ENCODE measurements at regions not wholly inside any gene's neighbourhood (a gene's known extent, or its start where the extent isn't known, plus 50 kb on each side); places are given as distances from the start of the nearest gene placed in this dataset.

DNA sequence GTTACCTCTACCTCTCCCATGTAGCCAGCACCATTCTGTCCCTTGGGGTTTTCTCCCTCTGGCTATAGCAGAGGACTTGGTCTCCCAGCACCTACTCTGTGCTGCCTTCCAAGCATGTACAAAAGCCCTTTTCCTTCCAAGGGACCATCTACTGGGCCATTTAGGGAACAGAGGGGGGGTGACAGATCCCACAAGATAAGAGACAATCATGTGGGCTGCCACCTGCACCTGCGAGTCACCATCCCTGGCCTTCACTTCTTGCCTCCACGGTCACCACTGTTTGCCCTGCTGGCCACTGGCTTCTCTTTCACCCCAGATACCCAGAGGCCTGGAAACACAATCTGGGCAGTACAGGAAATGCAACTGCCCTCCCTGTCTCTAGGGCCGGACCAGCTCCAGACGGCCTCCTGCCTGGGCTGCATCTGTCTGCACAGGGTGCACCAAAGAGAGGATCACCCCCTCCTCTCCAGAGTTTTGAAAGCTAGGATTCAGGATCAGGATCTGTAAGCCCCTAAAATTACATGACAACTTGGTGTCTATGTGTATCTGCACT is 160.8 kb upstream of the NECTIN1 start:
- no peak for DNase-seq (ENCODE audit: low read depth in 4 of 4, low spot score in 1 of 4)

DNA sequence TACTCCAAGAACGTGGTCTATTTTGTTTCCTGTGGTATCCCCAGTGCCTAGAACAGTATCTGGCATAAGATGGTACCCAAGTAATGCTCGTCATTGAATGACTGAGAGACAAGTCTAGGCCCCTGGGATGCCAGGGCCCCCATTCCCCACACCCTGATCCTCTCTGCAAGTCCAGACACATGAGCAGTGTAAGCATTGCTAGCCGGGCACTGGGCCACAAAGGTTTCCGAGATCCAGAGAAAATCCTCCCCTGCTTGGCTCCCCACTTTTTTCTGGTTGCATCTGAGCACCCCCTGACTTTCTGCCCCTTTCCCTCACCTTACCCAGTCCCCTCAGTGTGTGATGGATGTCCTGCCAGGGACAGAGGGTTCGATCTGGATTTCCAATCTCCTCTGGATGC is 160.1 kb upstream of the NECTIN1 start:
- no peak for DNase-seq (ENCODE audit: low read depth in 4 of 4, low spot score in 1 of 4)

DNA sequence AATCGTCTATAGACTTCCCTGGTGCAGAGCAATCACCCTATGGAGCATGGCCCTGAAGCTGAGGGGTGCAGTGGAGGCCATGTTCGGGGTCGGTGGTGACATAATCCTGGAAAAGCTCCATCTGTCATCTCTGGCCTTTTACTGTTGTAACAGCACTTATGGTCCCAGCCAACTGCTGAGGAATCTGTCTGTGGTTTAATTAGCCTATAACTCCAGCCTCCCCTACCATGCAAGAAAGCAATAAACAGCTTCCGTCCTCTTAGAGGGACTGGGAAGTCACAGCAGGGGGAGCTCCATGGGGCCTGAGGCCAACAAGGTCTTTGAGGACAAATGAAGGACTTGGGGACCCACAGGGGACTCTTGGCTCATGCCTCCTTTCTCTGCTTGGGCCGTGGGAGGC is 159.1 kb upstream of the NECTIN1 start:
- DNase-seq (ENCODE audit: low read depth in 4 of 4, low spot score in 1 of 4) = no peak

DNA sequence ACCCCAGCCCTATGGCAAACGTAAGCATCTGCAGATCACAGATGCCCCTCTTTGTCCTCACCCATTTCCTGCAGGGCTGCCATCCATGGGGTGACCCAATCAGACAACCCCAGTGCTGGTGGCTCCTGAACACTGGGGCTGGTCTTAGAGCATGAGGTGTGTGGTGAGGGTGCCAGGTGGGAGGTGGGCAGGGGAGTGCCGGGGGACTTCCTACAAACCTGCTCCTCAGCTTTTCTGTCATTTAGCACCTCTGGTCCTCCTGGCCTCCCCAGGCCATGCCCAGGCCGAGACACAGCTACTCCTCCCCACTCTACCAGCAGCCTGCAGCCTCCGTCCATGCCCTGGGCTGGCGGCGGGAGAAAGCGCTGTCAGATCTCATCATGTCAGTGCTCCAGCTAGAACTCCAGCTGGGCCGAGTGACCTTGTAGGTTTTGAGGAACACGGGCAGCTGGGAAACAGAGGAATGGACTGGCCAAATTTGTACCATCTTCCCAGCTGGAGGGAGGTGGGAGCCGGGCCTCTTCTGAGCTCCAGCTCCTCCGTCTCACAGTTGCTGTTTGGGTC is 157.7 kb upstream of the NECTIN1 start:
- no peak for DNase-seq (ENCODE audit: low read depth in 4 of 4, low spot score in 1 of 4)

DNA sequence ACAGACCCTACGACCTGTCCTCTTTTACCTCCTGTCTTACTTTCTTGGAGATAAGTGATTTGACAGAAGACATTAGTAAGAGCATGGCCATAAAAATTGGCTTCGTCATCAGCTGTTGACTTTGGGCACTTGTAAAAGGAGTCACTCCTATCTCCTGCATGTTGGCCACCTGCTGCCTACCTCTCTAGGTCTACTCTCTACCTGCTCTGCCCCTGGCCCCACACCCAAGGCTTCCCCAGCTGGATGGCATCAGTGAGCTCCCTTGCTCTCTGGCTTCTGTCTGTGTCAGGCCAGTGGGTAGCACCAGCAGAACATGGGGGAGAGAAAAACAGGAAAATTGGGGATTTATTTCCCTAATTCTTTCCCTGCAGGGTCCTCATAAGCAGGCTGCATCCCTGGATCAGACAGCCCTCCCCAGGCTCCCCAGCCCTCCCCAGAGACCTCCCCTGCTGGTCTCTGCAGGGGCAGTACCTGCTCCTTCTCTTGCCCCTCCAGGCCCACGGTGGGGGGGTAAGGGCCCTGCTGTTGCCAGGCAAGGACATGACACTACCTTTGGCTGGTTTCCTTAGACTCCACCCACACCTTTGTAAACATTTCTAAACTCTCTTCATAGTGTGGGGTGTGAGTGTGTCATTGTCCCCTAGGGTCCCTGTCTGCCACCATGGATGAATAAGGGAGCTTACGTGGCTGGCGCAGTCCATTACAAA is 157.0 kb upstream of the NECTIN1 start:
- DNase-seq (ENCODE audit: low read depth in 4 of 4, low spot score in 1 of 4) = no peak

DNA sequence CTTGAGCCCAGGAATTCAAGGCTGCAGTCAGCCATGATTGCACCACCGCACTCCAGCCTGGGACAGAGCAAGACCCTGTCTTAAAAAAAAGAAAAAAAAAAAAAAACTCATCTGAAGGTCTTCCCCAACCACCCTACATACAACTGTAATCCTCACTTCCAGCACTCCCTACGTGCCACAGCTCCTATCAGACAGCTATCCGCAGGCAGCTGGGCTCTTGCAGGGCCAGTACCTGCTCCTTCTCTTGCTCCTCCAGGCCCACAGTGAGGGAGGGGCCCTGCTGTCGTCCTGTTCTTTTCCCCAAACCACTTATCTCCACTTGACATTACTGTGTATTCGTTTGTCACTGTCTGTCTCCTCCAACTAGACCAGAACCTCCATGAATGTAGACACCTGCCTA is 156.1 kb upstream of the NECTIN1 start:
- no peak for DNase-seq (ENCODE audit: low read depth in 4 of 4, low spot score in 1 of 4)

DNA sequence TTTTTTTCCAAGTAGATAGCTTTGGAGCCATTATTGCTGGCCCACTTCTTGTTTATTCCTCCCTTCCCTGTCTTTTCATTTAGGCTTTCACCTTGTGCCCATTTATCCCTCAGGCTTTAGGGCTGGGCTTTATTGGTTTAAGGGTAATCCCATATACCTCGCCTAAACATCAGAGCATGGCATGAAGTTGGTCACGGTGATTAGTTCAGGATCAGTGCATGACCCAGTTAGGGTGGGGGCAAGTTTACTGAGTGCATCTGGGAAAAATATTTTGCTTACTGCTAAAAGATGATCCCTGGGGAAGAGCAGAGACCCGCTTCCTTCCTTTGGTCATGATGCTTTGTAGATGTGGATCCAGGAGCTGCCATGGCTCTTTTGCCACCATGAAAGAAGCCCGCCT is 153.3 kb upstream of the NECTIN1 start:
- DNase-seq (ENCODE audit: low read depth in 4 of 4, low spot score in 1 of 4) = no peak

DNA sequence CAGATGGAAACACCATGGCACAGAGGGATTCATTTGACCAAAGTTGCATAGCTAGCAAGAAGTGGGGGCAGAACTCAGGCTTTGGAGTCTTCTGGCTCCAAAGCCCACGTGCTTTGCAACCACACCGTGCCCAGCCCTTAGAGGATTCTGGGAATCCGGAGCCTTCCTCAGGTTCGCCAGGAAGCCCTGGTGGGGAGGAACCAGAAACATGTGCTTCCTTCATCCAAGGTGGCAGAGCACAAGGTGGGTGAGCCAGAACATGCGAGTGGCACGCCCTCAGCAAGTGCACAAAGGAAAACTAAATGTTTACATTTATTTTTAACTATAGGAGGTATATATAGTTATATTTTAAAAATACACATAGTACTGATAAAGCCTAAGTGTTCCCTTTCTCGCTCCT is 151.9 kb upstream of the NECTIN1 start:
- DNase-seq (ENCODE audit: low read depth in 4 of 4, low spot score in 1 of 4) = no peak

DNA sequence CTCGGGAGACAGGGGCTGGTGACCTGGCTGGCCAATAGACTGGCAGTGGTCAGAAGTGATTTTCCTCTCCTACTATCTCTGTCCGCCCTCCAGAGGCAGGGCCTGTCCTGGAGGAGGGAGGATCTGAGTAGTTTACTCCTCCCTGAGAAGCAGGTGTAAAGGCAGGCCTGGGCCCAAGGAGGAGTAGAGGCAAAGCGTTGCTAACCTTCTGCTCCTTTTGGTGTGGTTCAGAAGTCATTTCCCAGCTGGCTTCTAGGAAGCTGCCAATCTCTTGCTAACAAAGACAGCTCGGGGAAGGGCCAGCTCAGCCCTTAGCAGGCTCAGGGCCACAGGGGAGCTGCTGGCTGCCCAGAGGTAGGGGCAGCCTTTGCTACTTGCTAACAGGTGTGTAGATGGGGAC is 151.1 kb upstream of the NECTIN1 start:
- no peak for DNase-seq (ENCODE audit: low read depth in 4 of 4, low spot score in 1 of 4)

DNA sequence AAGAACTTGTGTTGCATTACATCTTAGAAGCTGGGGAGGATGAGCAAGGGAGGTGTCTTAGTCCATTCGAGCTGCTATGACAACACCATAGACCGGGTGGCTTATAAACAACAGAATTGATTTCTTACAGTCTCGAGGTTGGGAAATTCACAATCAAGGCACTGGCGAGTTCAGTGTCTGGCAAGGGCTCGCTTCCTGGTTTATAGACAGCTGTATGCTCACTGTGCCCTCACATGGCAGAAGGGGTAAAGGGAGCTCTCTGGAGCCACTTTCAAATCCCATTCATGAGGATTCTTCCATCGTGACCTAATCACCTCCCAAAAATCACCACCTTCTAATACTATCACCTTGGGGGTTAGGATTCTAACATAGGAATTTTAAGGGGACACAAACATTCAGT is 150.0 kb upstream of the NECTIN1 start:
- no peak for DNase-seq (ENCODE audit: low read depth in 4 of 4, low spot score in 1 of 4)

DNA sequence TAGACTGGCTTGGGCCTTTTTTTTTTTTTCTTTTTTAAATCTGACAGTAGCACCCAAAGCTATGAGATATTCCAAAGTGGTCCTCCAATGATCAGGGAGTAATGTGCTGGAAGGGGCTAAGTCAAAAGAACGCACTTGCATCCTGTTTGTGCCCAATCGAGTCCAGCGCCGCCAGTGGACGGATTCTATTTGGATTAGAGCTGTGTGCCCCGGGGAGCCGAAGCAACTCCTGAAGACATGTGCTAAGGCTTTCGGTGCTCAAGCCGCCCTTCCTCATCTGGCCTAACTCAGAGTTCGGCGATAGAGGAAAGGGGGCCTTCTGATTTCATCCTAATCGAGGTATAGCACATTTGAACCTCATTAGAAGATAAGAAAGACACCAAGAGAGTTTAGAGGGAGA is 147.8 kb upstream of the NECTIN1 start:
- no peak for DNase-seq (ENCODE audit: low read depth in 4 of 4, low spot score in 1 of 4)

DNA sequence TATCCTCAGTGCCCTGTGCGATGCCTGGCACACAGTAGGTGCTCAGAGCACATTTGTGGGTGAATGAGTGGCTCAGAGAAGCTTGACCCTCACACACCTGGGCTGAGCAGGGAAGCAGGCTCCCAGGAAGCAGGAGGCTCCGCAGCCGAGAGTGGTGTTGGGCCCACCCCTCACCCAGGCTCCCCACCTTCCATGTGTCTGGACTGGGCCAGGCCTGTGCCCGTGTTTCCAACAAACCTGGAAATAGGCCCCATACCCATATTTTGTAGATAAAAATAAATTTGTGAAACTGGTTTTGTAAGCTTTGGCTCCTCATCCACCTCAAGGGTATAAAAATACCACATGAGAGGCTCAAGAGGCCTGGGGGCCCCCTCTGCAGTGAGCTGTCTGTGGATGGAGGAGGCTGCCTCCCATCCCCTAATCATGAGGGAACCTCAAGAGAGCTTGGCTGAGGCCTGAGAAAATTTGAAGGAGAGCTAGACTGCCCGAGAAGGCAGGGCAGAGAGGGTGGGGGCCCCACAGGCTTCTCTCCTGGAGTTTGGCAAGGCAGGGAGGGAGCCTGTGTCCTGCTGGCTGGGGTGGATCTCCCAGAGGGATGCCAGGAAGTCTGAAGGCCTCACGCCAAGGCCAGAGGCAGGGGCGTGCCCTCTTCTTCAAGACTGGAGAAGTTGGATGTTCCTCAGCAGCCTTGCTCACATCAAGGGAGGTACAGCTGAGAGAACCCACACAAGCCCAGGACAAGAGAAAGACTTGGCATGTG is 147.0 kb upstream of the NECTIN1 start:
- DNase-seq (ENCODE audit: low read depth in 4 of 4, low spot score in 1 of 4) = no peak

DNA sequence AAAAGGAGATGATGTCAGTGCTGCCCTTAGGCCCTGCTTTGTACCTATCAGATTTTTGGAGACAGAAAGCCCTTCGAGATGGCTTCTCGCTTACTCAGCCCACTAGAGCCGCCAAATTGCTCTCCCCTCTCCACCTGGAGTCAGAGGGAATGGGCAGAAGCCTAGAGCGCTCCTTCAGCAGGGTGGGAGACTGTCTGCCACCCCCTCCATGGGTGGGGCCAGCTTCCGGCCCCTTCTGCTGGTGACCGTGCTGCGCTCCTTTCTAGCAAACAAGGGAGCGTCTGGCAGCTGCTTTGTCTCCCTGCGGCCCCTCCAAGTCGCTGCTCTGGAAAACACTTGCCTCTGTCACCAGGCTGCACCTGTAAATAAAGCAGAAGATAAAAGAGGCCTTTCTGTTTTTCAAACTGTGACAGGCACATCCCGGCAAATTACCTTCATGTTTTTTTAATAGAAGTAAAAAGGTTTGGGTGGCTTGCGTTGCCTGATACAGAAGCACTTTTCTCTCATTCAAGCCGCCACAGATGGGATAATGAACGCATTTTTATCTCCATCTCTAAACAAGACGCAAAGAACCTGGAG is 145.7 kb upstream of the NECTIN1 start:
- no peak for DNase-seq (ENCODE audit: low read depth in 4 of 4, low spot score in 1 of 4)

DNA sequence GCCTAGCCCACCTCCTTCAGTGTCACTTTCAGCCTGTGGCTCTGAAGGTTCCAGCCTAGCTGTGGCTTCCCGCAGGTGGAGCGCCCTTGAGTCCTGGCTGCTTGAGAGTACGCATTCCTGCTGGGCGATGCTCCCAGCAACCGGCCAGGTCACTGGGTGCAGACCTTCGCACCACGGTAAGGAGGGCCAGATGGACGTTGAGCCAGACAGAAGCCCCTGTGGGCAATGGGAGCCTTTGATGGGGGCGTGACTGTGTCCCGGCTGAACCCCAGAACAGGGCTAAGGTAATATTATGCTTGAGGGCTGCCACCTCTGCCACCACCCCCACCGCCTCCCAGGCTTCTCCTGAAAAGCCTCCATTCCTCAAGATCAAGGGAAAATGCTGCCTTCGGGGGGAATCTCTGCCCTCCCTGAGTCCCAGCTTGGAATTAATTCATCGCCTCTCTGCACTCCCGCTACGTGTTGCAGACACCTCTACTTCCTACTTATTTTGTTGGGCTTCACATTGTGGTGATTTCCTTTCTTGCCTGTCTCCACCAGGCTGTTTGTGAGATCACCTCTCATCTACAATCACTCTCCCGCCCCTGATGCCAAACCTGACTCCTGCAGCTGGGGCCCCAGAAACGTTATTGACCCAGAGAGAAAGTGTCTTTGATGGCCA is 144.9 kb upstream of the NECTIN1 start:
- DNase-seq (ENCODE audit: low read depth in 4 of 4, low spot score in 1 of 4) = no peak

DNA sequence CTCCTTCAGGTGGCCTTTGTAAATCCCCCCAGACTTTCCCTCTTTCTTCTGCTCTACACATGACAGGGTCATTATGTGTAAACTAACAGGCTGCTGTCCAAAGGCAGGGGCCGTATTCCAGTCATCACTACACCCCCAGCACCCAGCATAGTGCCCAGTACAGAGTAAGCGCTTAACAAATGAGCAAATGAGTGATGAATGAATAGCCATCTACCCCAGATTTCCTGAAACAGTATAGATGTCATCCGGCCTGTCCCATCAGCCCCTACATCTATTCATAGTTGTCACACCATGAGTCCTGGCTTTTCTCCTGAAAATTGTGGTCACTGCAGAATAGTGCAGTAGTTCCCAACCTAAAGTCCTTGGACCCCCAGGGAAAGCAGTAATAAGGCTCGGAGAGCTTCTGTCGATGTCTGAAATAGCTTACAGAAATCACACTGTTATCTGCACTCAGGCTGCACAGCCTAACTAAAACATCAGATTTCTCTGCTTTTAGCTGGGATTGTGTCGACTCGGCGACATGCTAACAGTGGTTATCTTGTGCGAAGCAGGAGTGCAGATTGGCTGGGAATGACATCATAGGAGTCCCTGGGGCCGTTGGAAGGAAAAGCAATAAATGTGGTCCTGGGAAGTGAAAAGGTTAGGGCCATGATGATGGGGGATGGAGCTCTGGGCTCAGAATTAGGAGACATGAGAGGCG is 143.8 kb upstream of the NECTIN1 start:
- DNase-seq (ENCODE audit: low read depth in 4 of 4, low spot score in 1 of 4) = no peak

DNA sequence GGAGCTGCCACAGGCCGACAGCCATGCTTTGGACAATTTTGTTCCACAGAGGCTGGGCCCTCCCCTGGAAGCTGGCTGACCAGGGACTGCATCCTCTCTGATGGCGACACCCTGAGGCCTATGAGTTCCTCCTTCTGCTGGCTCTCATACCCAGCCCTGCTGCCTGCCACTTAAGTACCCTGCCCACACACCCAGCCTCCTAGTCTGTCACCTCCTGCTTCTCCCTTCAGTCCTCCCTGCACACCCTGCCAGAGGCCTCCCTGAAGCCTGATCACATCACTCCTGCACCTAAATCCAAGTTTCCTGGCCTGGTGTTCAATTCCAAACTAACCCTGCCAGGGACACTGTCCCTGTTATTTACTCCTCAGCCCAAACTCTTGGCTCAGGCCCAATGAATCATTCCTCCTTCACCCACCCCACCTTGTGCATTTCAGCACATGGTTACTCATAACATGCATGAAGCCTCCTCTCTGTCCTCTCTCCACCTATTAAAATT is 136.7 kb upstream of the NECTIN1 start:
- no peak for DNase-seq (ENCODE audit: low read depth in 4 of 4, low spot score in 1 of 4)

DNA sequence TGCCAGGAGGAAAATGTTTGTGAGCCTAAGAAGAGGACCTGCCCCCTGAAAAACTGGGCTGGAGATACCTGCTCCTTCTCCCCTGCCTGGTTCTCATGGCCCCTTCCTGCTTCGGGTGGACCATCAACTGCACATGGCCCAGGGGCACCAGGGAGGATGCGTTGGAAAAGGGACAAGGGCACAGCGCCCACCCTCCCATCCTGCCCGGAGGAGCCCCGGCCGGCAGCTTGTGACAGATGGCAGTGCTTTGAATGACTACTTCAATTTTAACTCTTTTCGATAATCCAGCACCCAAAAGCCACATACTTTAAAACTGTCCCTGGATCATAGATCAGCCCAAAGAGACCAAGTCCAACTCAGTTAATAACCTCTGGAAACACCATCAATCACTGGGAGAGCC is 135.8 kb upstream of the NECTIN1 start:
- no peak for DNase-seq (ENCODE audit: low read depth in 4 of 4, low spot score in 1 of 4)

DNA sequence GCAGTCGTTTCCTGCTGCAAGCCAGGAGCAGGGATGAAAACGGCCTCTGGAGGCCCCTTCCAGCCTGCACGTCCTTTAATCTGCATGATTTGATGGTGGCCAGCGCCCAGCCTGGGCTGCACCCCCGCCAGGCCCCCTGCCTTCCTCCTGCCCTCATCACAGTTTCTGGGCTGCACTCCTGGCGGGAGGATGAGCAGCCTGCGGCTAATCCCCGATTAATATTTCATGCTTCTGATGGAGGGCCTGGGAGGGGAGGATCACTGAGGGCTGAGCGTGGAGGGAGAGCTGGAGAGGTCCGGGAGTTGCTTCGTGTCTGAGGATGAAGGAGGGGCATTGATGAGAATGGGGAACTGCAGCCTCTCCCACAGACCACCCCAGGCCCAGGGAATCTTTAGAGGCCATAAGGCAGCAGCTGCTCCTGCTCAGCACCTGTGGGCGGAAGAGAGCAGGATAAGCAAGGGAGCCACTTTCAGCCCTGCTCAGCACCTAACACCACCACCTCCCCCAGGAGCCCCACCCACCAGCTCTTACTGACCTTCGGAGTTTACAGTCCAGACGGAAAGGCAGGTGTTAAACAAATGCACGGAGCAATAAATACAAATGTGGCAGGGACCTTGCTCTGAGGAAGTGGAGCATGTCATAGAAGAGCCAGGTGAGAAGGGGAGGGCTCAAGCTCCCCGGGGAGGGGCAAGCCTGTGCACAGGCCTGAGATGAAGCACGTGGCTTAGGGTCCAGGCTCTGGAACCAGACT is 135.0 kb upstream of the NECTIN1 start:
- DNase-seq (ENCODE audit: low read depth in 4 of 4, low spot score in 1 of 4) = no peak

DNA sequence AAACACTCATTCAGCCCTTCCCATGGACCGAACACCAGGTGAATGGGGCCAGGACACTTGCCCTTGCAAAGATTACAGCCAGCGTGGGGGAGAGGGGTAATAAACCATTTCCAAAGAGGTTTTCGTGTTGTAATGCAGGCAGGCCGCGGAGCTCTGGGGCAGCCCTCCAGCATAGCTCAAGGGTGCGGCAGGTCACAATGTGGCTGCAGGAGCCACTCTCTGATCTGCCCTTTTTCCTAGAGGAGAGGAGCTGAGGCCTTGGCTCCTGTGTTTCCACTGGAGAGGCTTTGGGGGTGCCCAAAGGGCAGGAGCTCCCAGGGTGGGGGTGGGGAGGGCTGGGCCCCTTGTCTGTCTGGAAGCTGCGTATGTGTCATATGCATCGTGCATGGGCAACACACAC is 134.2 kb upstream of the NECTIN1 start:
- no peak for DNase-seq (ENCODE audit: low read depth in 4 of 4, low spot score in 1 of 4)

DNA sequence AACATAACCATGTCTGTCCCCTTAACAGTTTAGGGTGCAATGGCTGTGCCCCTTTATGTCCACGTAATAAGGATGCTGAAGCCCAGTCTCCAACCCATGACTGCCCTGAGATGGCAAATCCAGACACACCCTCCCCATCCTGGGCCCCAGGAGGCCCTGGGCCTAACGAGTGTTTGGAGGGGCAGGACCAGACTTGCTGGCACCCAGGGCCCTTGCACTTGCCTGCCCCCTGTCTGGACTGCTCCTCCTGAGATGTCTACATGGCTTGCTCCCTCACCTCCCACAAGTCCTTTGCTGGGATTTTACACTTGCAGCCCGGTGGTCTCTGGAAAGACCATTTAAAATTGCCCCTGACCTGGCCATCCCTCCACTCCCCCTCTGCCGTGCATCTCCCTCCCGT is 132.2 kb upstream of the NECTIN1 start:
- DNase-seq (ENCODE audit: low read depth in 4 of 4, low spot score in 1 of 4) = no peak
